ENCODE measurements at regions not wholly inside any gene's neighbourhood (a gene's known extent, or its start where the extent isn't known, plus 50 kb on each side); places are given as distances from the start of the nearest gene placed in this dataset.

- TF ChIP-seq POLR2A (IDR thresholded peaks at IDR 0.05) = no peak
- TF ChIP-seq CTCF (IDR thresholded peaks at IDR 0.05) = no peak
Observed at GRCh38 chr4:170804930-170805329, 715.2 kb upstream of the AADAT start.

All from body of pancreas (tissue), 4 donors.